Retina (tissue), 1 donor: ENCODE measurements at regions not wholly inside any gene's neighbourhood (a gene's known extent, or its start where the extent isn't known, plus 50 kb on each side); places are given as distances from the start of the nearest gene placed in this dataset.

Experiments
- DNase-seq: peaks from one replicate; pipeline ENCODE4 v3.0.0-alpha.2; 2016

DNA sequence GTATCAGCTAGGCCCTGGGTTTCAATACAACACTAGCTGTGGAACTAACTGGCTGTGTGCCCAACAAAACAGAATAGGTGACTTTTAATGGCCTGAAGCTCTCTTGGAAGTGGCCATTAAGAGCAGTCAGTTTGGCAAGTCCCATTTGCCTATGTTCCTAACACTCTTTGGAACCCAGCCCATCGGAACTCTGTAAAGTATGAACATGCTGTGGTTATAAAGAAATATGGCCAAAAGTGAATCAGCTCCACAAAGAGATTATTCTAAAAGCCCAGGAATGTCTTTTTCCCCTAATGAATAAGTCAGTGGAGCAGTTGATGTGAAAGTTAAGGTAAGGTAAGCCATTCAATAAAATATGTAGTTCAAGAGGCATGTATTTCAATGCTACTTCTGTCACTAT lies 223.7 kb upstream of the ADAMTS5 start:
- DNase-seq = no peak

- DNase-seq = no peak
These were observed 223.0 kb upstream of the ADAMTS5 start for GRCh38 chr21:27189870-27190269.

GRCh38 chr21:27173053-27173452 lies 206.2 kb upstream of the ADAMTS5 start:
- DNase-seq = no peak

GRCh38 chr21:27171707-27172106 lies 204.8 kb upstream of the ADAMTS5 start:
- DNase-seq = no peak

DNA sequence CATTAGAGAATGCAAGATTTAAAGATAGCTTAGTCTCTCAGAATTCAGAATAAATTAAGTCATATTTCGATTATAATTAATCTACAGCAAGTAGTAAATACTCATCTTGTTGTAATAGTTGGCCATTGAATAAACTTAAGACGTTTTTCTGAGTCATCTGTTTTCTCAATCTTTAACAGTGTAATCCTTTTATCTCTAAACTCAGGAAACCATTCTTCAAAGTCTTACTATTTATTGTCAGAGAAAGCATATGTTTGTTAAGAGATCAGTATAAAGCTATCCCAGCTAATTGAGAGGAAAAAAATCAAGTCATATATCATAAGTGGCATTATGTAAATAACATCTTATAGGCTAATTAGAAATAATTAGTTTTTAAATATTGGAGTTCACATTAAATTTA lies 201.2 kb upstream of the ADAMTS5 start:
- no peak for DNase-seq

- DNase-seq = no peak
These were observed 197.6 kb upstream of the ADAMTS5 start for GRCh38 chr21:27164208-27165177.

GRCh38 chr21:27158967-27159366 lies 192.1 kb upstream of the ADAMTS5 start:
- DNase-seq = no peak

DNA sequence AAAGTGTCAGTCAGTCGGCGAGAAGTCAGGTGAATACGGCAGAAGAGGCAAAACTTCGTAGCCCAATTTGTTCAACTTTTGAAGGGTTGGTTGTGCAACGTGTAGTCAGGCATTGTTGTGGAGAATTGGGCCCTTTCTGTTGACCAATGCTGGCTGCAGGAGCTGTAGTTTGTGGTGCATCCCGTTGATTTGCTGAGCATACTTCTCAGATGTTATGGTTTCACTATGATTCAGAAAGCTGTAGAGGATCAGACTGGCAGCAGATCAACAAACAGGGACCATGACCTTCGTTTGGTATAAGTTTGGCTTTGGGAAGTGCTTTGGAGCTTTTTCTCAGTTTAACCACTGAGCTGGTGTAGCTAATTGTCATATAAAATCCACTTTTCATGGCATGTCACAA lies 190.2 kb upstream of the ADAMTS5 start:
- DNase-seq = no peak

GRCh38 chr21:27156666-27157065 lies 189.8 kb upstream of the ADAMTS5 start:
- DNase-seq = no peak

GRCh38 chr21:27155130-27155500 lies 188.2 kb upstream of the ADAMTS5 start:
- no peak for DNase-seq

DNA sequence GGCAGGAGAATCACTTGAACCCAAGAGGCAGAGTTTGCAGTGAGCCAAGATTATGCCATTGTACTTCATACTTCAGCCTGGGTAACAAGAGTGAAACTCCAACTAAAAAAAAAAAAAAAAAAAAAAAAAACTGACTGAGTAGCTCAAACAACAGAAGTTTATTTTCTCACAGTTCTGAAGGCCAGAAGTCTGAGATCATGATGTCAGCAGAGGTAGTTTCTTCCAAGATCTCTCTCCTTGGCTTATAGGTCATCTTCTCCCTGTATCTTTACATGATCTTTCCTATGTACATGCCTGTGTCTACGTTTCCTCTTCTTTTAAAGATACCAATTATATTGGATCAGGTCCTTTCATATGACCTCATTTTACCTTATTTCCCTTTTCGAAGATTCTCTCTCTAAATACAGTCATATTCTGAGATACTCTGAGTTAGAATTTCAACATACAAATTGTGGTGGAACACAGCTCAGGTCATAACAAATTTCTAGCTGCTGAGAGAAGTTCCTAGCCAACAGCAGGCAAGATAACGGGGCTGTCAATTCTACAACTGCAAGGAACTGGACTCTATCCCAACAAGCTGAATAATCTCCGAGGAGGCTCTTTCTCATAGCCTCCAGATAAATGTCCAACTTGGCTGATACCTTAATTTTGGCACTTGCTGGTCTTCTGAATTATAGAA lies 187.7 kb upstream of the ADAMTS5 start:
- DNase-seq = no peak

- no peak for DNase-seq
These were observed 186.1 kb upstream of the ADAMTS5 start for GRCh38 chr21:27152996-27153395.

DNA sequence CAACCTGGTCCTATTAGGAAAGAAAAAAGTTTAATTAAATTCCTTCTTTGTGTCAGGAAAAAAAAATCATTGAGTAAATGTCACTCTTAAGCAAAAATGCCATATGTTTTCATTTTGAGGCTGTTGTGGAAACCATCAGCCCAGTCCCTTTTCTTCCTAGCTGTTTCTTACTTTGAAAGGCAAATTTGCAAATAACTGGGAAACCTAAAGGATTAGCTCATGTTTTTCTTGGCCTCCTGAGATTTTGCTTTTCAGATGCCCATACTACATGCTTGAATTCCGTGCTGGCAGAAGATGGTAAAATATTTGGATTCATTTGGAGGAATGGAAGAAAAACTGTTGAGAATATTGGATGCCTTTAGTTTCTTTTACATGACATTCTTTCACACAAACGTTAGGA lies 182.1 kb upstream of the ADAMTS5 start:
- no peak for DNase-seq

GRCh38 chr21:27146268-27146667 lies 179.4 kb upstream of the ADAMTS5 start:
- no peak for DNase-seq

DNA sequence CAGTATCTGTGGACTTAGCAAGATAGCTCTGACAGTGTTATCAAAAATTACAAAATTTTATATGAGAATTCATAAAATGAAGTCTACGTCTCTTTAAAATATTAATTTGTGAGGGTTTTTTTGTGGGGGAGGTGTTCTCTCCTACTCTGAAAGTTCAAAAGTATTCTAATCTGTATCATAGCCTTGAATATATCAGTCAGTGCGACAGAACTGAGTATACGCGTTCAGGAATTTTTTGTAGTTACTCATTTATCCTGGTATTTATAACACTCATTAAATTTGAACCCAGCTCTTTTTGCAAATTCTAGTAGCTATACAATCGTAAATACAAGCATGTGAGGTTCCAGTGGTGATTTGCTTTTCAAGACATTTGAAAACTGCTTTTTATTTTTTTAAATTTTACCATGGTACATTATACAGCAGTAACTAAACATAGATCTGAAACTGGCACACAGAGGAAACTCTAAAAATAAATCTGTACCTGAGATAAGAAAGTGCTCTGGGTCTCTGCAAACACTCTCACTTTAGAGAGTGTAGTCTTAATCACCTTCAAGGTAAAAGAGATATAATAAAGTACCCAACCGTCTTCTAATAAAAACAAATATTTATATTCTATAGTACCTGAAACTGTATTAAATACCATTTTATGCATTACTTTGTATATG lies 178.4 kb upstream of the ADAMTS5 start:
- no peak for DNase-seq

- DNase-seq = no peak
These were observed 176.6 kb upstream of the ADAMTS5 start for GRCh38 chr21:27143476-27143875.

GRCh38 chr21:27139526-27139925 lies 172.6 kb upstream of the ADAMTS5 start:
- DNase-seq = no peak

GRCh38 chr21:27134516-27134915 lies 167.6 kb upstream of the ADAMTS5 start:
- no peak for DNase-seq

GRCh38 chr21:27132266-27132665 lies 165.4 kb upstream of the ADAMTS5 start:
- no peak for DNase-seq

GRCh38 chr21:27130154-27130553 lies 163.3 kb upstream of the ADAMTS5 start:
- DNase-seq = no peak

- no peak for DNase-seq
These were observed 162.8 kb upstream of the ADAMTS5 start for GRCh38 chr21:27129694-27130093.

DNA sequence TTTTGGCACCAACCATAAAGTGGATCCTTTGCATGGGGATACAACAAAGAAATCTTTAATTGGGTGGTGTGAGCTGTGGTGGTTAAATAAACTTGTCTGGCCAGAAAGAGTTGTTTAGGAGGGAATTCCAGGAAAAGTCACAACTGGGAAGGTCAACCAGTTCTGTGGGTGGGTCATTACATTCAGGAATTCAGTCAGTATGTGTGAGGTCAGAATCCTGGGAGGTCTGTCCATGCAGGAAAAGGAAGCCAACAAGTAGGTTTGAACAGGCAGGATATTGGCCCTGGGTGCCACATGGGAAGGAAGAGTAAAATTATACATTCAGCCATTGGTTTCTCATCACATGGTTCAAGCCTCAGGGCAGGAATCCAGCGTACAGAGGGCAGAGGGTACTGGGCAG lies 162.3 kb upstream of the ADAMTS5 start:
- no peak for DNase-seq

DNA sequence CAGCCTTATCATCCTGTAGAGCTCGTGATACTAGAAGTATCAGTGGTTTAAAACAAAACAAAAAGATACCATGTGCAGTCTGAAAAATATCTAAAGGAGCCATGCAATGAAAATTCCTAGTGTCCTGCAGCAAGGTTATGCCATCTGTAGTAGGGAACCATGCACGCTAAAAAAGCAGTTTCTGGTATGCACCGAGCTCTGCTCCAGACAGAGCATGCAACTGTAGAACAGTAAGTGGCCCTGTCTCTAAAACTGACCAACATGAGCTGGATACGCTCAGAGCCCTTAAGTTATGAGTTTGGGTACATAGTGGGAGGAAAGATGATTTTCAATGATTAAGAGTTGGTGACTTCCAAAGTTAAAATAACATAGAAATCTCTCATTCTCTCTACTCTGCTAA lies 159.3 kb upstream of the ADAMTS5 start:
- DNase-seq = no peak

- no peak for DNase-seq
These were observed 155.8 kb upstream of the ADAMTS5 start for GRCh38 chr21:27122686-27123085.
